ENCODE measurements at regions not wholly inside any gene's neighbourhood (a gene's known extent, or its start where the extent isn't known, plus 50 kb on each side); places are given as distances from the start of the nearest gene placed in this dataset.

GRCh38 chr7:35523292-35523691, 171.6 kb downstream of the HERPUD2 start:
- Histone ChIP-seq H3K36me3 (no peaks in the 10 kb centered on the region), H3K9me3 (no peaks in the 10 kb centered on the region), H3K4me3 (no peak overlapping the region), H3K4me1 (ENCODE audit: insufficient read depth) (no peaks in the 10 kb centered on the region), H3K27me3 (no peaks in the 10 kb centered on the region), H3K27ac (no peak overlapping the region)
- TF ChIP-seq CTCF (IDR thresholded peaks at IDR 0.05) (no peak), EP300 (IDR thresholded peaks at IDR 0.05) (no peak), POLR2A (IDR thresholded peaks at IDR 0.05) (no peak)
- 80 to 88% (median 81%) methylated on average over 7 of the region's 7 CpGs for WGBS, 3 donors
- no peak for DNase-seq
- intact Hi-C loops (cut with DNase I), result no loop called here

- H3K27ac ChIP-seq, result no peak overlapping the region
- 4 to 18% (median 5%) methylated on average over 5 of the region's 5 CpGs for WGBS, 3 donors
- H3K27me3 ChIP-seq, result no peaks in the 10 kb centered on the region
- DNase-seq, result no peak
- no peak overlapping the region for H3K4me3 ChIP-seq
- H3K4me1 ChIP-seq (ENCODE audit: insufficient read depth), result no peaks in the 10 kb centered on the region
- H3K36me3 ChIP-seq, result no peaks in the 10 kb centered on the region
- H3K9me3 ChIP-seq, result no peaks in the 10 kb centered on the region
- TF ChIP-seq CTCF (IDR thresholded peaks at IDR 0.05), result no peak
- TF ChIP-seq EP300 (IDR thresholded peaks at IDR 0.05), result no peak
- no peak for TF ChIP-seq POLR2A (IDR thresholded peaks at IDR 0.05)
- intact Hi-C loops (cut with DNase I), result no loop called here
Observed at GRCh38 chr7:35522697-35523096, 172.2 kb downstream of the HERPUD2 start.

- H3K9me3 ChIP-seq, result no peaks in the 10 kb centered on the region
- intact Hi-C loops (cut with DNase I), result no loop called here
- H3K4me1 ChIP-seq (ENCODE audit: insufficient read depth), result no peaks in the 10 kb centered on the region
- no peak for DNase-seq
- no peaks in the 10 kb centered on the region for H3K27me3 ChIP-seq
- no peak overlapping the region for H3K27ac ChIP-seq
- H3K4me3 ChIP-seq, result no peak overlapping the region
- H3K36me3 ChIP-seq, result no peaks in the 10 kb centered on the region
- WGBS, 3 donors, result 37 to 47% (median 43%) methylated on average over 3 of the region's 3 CpGs
- TF ChIP-seq POLR2A (IDR thresholded peaks at IDR 0.05) (no peak), EP300 (IDR thresholded peaks at IDR 0.05) (no peak), CTCF (IDR thresholded peaks at IDR 0.05) (no peak)
Observed at GRCh38 chr7:35521941-35522340, 173.0 kb downstream of the HERPUD2 start.

GRCh38 chr7:35520810-35521625, 173.9 kb downstream of the HERPUD2 start:
- WGBS, 3 donors, result 42 to 54% (median 42%) methylated on average over 5 of the region's 5 CpGs
- Histone ChIP-seq H3K4me3 (no peak overlapping the region), H3K36me3 (no peaks in the 10 kb centered on the region), H3K27ac (no peak overlapping the region), H3K27me3 (no peaks in the 10 kb centered on the region), H3K9me3 (no peaks in the 10 kb centered on the region), H3K4me1 (ENCODE audit: insufficient read depth) (no peaks in the 10 kb centered on the region)
- intact Hi-C loops (cut with DNase I), result no loop called here
- TF ChIP-seq EP300 (IDR thresholded peaks at IDR 0.05) (no peak), CTCF (IDR thresholded peaks at IDR 0.05) (no peak), POLR2A (IDR thresholded peaks at IDR 0.05) (no peak)
- no peak for DNase-seq
